ENCODE measurements at regions not wholly inside any gene's neighbourhood (a gene's known extent, or its start where the extent isn't known, plus 50 kb on each side); places are given as distances from the start of the nearest gene placed in this dataset.

DNA sequence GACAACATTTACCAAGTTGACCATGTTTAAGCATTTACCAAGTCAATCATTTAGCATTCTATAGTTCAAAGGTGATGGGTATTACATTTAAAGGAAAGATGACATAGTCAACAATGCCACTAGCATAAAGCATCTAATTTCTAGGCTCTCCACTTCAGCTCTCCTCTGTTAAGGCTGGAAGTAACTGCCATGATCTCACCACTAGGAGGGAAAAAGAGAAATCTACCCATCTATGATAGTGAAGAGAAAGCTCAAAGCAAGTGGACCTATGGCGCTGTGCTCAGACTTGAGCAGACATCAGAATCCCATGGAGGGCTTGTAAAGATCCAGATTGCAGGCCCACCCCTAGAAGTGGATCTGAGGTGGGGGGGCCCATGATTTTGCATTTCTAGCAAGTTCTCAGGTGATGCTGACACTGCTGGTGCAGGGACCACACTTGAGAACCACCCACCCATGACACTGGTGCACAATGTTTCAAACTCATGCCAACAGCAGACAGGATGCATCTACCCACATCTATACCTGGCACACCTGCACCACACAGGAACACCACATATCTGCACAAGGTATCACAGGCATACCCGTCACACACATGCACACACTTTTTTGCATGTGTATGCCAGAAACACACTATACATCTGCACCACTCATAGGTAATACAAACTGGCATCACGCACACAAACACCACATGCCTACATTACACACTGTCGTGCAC is 392.9 kb upstream of the RUNX1 start:
- no peak for TF ChIP-seq CTCF (IDR thresholded peaks at IDR 0.05)
- TF ChIP-seq POLR2A (IDR thresholded peaks at IDR 0.05), result no peak

Measured in heart left ventricle (tissue), 13 donors.